ENCODE measurements at regions not wholly inside any gene's neighbourhood (a gene's known extent, or its start where the extent isn't known, plus 50 kb on each side); places are given as distances from the start of the nearest gene placed in this dataset.
"Not testable (repeated sequence)": the region's sequence is repeated elsewhere in the genome, so short reads cannot be mapped to it uniquely, and the experiment has no call there.

GRCh38 chr9:39775570-39775969 lies 420.1 kb downstream of the SPATA31A1 start:
- not testable (repeated sequence) for DNase-seq (ENCODE audit: low spot score); ATAC-seq (ENCODE audit: low FRiP score)

- not testable (repeated sequence) for DNase-seq (ENCODE audit: low spot score)
- peak; percentile 100 for ATAC-seq (ENCODE audit: low FRiP score)
These were observed 435.9 kb downstream of the SPATA31A1 start for GRCh38 chr9:39791356-39791755.

- ATAC-seq (ENCODE audit: low FRiP score); DNase-seq (ENCODE audit: low spot score): not testable (repeated sequence)
These were observed 442.5 kb downstream of the SPATA31A1 start for GRCh38 chr9:39797935-39798334.

- not testable (repeated sequence) for DNase-seq (ENCODE audit: low spot score)
These were observed 443.8 kb downstream of the SPATA31A1 start for GRCh38 chr9:39799252-39799651.

GRCh38 chr9:39802561-39802960 lies 447.1 kb downstream of the SPATA31A1 start:
- not testable (repeated sequence) for ATAC-seq (ENCODE audit: low FRiP score)

More at GRCh38 chr9:39799252-39799651, 443.8 kb downstream of the SPATA31A1 start:
- not testable (repeated sequence) for ATAC-seq (ENCODE audit: low FRiP score)

GRCh38 chr9:39809401-39810226 lies 454.1 kb downstream of the SPATA31A1 start:
- ATAC-seq (ENCODE audit: low FRiP score), result not testable (repeated sequence)
- peak; percentile 24 for DNase-seq (ENCODE audit: low spot score)

More at GRCh38 chr9:39802561-39802960, 447.1 kb downstream of the SPATA31A1 start:
- not testable (repeated sequence) for DNase-seq (ENCODE audit: low spot score)

GRCh38 chr9:39810401-39810800 lies 454.9 kb downstream of the SPATA31A1 start:
- ATAC-seq (ENCODE audit: low FRiP score); DNase-seq (ENCODE audit: low spot score): not testable (repeated sequence)

GRCh38 chr9:39811615-39812014 lies 456.1 kb downstream of the SPATA31A1 start:
- ATAC-seq (ENCODE audit: low FRiP score); DNase-seq (ENCODE audit: low spot score): not testable (repeated sequence)

GRCh38 chr9:39828457-39828856 lies 473.0 kb downstream of the SPATA31A1 start:
- ATAC-seq (ENCODE audit: low FRiP score); DNase-seq (ENCODE audit: low spot score): not testable (repeated sequence)
